Activated CD8-positive, alpha-beta memory T cell treated with anti-CD3 and anti-CD28 coated beads, Interleukin-2, amount 10 ng/mL, durations not matched to agents 7 days and 5 days (primary cell): ENCODE measurements at regions not wholly inside any gene's neighbourhood (a gene's known extent, or its start where the extent isn't known, plus 50 kb on each side); places are given as distances from the start of the nearest gene placed in this dataset. TPM values are rescaled to one million over a fixed set of nuclear protein-coding genes. Genes with fewer than 3 reads are reported as not detected.
A peak's percentile ranks its signal among the peaks of the same experiment; 100 is the strongest.

Source experiments
- ATAC-seq: fragments of 150-1000 bp; cut with Tn5 transposase; one replicate; pipeline ENCODE4 v1.10.0; 2021; ENCODE audit warnings: moderate library complexity
- CTCF ChIA-PET: fragments of 350-600 bp; sonication (Branson Sonifier 250); formaldehyde crosslinking; loops from one replicate; lab custom pipeline; 2021; ENCODE audit warnings: antibody characterized with exemption; lab: Charles Lee
- DNase-seq: peaks from one replicate; pipeline ENCODE4 v3.0.0-alpha.2; 2020
- H3K27ac Mint-ChIP-seq: one replicate; pipeline ENCODE4 v1.8.0; 2021; ENCODE audit warnings: mild to moderate bottlenecking, mixed read lengths
- H3K27me3 Mint-ChIP-seq: one replicate; pipeline ENCODE4 v1.8.0; 2021; ENCODE audit warnings: mixed read lengths
- H3K36me3 Mint-ChIP-seq: one replicate; pipeline ENCODE4 v1.8.0; 2021; ENCODE audit warnings: mild to moderate bottlenecking, mixed read lengths
- H3K4me1 Mint-ChIP-seq: one replicate; pipeline ENCODE4 v1.8.0; 2021; ENCODE audit warnings: mixed read lengths
- H3K4me3 Mint-ChIP-seq: one replicate; pipeline ENCODE4 v1.8.0; 2021; ENCODE audit warnings: mild to moderate bottlenecking, moderate library complexity, mixed read lengths
- H3K9me3 Mint-ChIP-seq: one replicate; pipeline ENCODE4 v1.8.0; 2022; ENCODE audit warnings: low read depth, mixed read lengths
- microRNA-seq: library from miRNA; unstranded; fragments of <30 nt; microRNA quantifications from one replicate; pipeline ENCODE4 v1.2.0, GENCODE V29; 2022

DNA sequence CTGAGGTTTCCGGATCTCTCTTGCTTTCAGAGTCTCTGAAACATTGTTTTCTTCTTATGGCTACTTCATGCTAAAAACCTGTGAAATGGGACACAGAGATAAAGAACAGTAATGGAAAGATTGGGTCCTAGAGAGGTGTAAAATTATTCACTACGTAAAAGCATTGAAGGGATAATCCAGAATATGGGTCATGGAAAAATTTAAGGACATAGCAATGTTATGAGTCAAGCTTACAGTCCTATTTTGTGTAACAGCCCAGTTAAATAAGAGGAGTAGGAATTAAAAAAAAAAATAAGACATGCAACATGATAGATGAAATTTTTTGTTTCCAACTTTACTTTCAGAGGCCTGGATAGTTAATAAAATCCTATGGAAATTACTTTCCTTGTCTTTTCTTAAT, 61.9 kb upstream of the ELL2 start:
- Mint-ChIP-seq H3K36me3 (no peaks in the 10 kb centered on the region), H3K4me1 (no peaks in the 10 kb centered on the region), H3K9me3 (no peaks in the 10 kb centered on the region), H3K4me3 (no peak overlapping the region), H3K27ac (no peak overlapping the region), H3K27me3 (no peaks in the 10 kb centered on the region)
- ATAC-seq (no peak), DNase-seq (no peak)
- CTCF ChIA-PET, result no interaction called here

DNA sequence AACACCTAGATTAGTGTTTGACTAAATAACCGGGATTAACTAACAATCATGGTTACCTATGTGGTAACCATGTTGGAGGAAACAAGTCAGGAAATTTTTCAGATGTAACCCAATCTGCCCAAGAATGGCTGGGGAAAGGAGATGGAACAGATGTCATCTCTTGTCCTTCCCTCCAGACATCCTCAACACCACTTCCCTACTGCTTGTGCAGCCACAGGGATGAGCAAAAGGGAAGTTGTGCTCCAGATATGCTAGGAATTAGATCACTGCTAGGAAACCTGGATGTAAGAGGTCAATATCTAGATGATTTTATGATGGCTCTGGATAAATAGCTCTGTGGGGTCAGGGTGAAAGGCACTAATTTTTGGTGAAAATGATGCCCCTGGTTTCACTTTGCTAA, 61.3 kb upstream of the ELL2 start:
- H3K4me1 Mint-ChIP-seq, result no peaks in the 10 kb centered on the region
- CTCF ChIA-PET, result no interaction called here
- no peak overlapping the region for H3K27ac Mint-ChIP-seq
- H3K27me3 Mint-ChIP-seq, result no peaks in the 10 kb centered on the region
- ATAC-seq (no peak), DNase-seq (no peak)
- no peaks in the 10 kb centered on the region for H3K9me3 Mint-ChIP-seq
- no peak overlapping the region for H3K4me3 Mint-ChIP-seq
- no peaks in the 10 kb centered on the region for H3K36me3 Mint-ChIP-seq

DNA sequence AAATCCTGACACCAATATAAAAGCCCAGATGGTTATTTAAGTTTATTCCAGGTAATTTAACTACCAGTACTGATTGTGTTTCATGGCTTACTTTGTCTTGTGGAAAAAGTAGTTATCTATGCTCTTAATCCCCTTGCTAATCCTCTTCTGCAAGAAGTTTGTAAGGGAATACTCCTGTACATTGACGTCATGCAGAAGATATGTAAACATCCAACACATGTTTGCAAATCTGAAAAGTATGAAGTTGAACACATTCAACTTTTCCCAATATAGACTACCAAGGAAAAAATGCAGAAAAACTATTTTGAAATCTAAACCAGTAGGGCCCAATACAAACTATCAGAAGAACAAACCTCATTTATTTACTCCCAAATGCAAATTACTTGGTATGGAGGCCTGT, 56.3 kb upstream of the ELL2 start:
- H3K9me3 Mint-ChIP-seq, result peaks cover 2% of the 10 kb centered on the region
- no peaks in the 10 kb centered on the region for H3K36me3 Mint-ChIP-seq
- CTCF ChIA-PET, result no interaction called here
- peaks cover 10% of the 10 kb centered on the region for H3K4me1 Mint-ChIP-seq
- ATAC-seq (no peak), DNase-seq (no peak)
- no peak overlapping the region for H3K4me3 Mint-ChIP-seq
- no peak overlapping the region for H3K27ac Mint-ChIP-seq
- H3K27me3 Mint-ChIP-seq, result no peaks in the 10 kb centered on the region

DNA sequence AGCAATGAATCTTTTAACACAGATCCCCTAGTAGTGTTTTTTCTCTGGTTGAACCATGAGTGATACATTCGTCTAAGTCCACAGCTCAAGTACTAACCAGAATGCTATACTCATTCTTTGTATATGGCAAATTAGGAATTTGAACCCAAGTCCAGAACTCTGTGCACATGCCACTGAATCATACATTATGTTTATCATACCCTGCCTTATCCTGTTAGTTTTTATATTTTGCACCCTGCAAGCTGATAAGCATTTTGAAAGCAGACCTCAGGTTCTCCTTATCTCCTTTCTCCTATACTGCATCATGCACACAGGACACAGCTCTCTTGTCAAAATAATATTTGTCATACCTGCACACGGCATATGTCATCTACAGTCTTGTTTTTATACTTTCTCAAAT, 54.6 kb upstream of the ELL2 start:
- DNase-seq (no peak), ATAC-seq (no peak)
- CTCF ChIA-PET, result no interaction called here
- no peaks in the 10 kb centered on the region for H3K36me3 Mint-ChIP-seq
- H3K27me3 Mint-ChIP-seq, result no peaks in the 10 kb centered on the region
- H3K27ac Mint-ChIP-seq, result no peak overlapping the region
- H3K9me3 Mint-ChIP-seq, result peaks cover 2% of the 10 kb centered on the region
- H3K4me3 Mint-ChIP-seq, result no peak overlapping the region
- H3K4me1 Mint-ChIP-seq, result peaks cover 10% of the 10 kb centered on the region

- Mint-ChIP-seq H3K9me3 (peaks cover 2% of the 10 kb centered on the region), H3K4me1 (peaks cover 10% of the 10 kb centered on the region), H3K4me3 (no peak overlapping the region), H3K27ac (no peak overlapping the region), H3K27me3 (no peaks in the 10 kb centered on the region), H3K36me3 (no peaks in the 10 kb centered on the region)
- no peak for DNase-seq
- CTCF ChIA-PET, result no interaction called here
- ATAC-seq, result peak; percentile 69
These were observed 54.1 kb upstream of the ELL2 start for GRCh38 chr5:96015709-96016108.

DNA sequence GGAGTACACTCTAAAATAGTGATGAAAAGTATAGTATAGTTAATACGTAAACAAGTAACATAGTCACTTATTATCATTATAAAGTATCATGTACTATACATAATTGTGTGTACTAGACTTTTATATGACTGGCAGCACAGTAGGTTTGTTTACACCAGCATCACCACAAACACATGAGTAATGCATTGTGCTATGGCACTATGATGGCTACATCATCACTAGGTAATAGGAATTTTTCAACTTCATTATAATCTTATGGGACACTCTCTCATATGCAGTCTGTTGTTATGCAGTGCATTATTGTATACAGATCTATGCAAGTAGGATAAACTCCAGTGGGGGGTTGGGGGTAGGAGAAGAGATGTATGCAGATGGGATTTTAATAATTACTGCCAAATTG, 52.7 kb upstream of the ELL2 start:
- CTCF ChIA-PET, result interaction anchor here (1.2 kb wide), 1 partner anchor 19 kb away, joined by 3 read pairs; no protein-coding TSS in a partner anchor
- Mint-ChIP-seq H3K27me3 (no peaks in the 10 kb centered on the region), H3K9me3 (peaks cover 2% of the 10 kb centered on the region), H3K4me3 (no peak overlapping the region), H3K27ac (no peak overlapping the region), H3K4me1 (peaks cover 10% of the 10 kb centered on the region), H3K36me3 (no peaks in the 10 kb centered on the region)
- DNase-seq (no peak), ATAC-seq (no peak)

GRCh38 chr5:96013254-96013653, 51.6 kb upstream of the ELL2 start:
- Mint-ChIP-seq H3K27me3 (no peaks in the 10 kb centered on the region), H3K27ac (no peak overlapping the region), H3K4me3 (no peak overlapping the region), H3K9me3 (peaks cover 4% of the 10 kb centered on the region), H3K36me3 (no peaks in the 10 kb centered on the region), H3K4me1 (peaks cover 10% of the 10 kb centered on the region)
- CTCF ChIA-PET, result no interaction called here
- no peak for ATAC-seq
- DNase-seq, result no peak

DNA sequence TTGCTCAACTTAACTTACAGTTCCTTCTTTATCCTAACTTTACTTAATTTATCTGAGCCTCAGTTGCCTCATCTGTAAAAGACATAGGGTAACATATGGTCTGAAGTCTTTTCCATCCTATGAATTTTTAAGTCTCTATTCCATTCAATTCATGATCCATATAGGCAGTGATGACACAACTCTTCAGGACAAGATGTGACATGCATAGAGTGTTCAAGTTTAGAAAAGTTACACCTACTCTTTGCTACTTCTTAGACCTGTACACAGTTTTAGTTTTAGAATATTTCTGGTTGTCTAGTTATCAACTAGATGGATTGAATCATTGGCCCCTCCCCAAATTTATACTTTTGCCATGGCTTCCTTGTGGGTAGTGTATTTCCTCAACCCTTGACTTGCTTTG, 50.7 kb upstream of the ELL2 start:
- H3K27me3 Mint-ChIP-seq, result no peaks in the 10 kb centered on the region
- H3K9me3 Mint-ChIP-seq, result peaks cover 4% of the 10 kb centered on the region
- H3K4me1 Mint-ChIP-seq, result peaks cover 10% of the 10 kb centered on the region
- no peak for ATAC-seq
- no peak overlapping the region for H3K27ac Mint-ChIP-seq
- no peaks in the 10 kb centered on the region for H3K36me3 Mint-ChIP-seq
- CTCF ChIA-PET, result no interaction called here
- DNase-seq, result no peak
- no peak overlapping the region for H3K4me3 Mint-ChIP-seq

Small RNAs in the stretch of these regions (microRNA-seq; reads per million reads assigned to microRNA genes)
- not detected for gene MIR583
